ENCODE measurements at regions not wholly inside any gene's neighbourhood (a gene's known extent, or its start where the extent isn't known, plus 50 kb on each side); places are given as distances from the start of the nearest gene placed in this dataset.

GRCh38 chr6:147136057-147136456, 68.2 kb upstream of the STXBP5 start:
- H3K27ac ChIP-seq, result no peak overlapping the region
- H3K4me3 ChIP-seq, result no peak overlapping the region
- TF ChIP-seq CTCF (IDR thresholded peaks at IDR 0.05) (no peak), POLR2A (IDR thresholded peaks at IDR 0.05) (no peak)
- DNase-seq, result no peak
- intact Hi-C loops (cut with DNase I; ENCODE audit: low total_unique reads), result no loop called here
- no peaks in the 10 kb centered on the region for H3K4me1 ChIP-seq
- H3K36me3 ChIP-seq, result no peaks in the 10 kb centered on the region
- H3K9me3 ChIP-seq, result no peaks in the 10 kb centered on the region
- H3K27me3 ChIP-seq, result no peaks in the 10 kb centered on the region

- Histone ChIP-seq H3K9me3 (no peaks in the 10 kb centered on the region), H3K36me3 (no peaks in the 10 kb centered on the region), H3K4me1 (no peaks in the 10 kb centered on the region), H3K4me3 (no peak overlapping the region), H3K27ac (no peak overlapping the region), H3K27me3 (no peaks in the 10 kb centered on the region)
- no peak for DNase-seq
- intact Hi-C loops (cut with DNase I; ENCODE audit: low total_unique reads), result no loop called here
- TF ChIP-seq POLR2A (IDR thresholded peaks at IDR 0.05) (no peak), CTCF (IDR thresholded peaks at IDR 0.05) (no peak)
Observed at GRCh38 chr6:147137986-147138385, 66.2 kb upstream of the STXBP5 start.

GRCh38 chr6:147138835-147139234, 65.4 kb upstream of the STXBP5 start:
- intact Hi-C loops (cut with DNase I; ENCODE audit: low total_unique reads), result no loop called here
- no peak overlapping the region for H3K27ac ChIP-seq
- no peak for TF ChIP-seq POLR2A (IDR thresholded peaks at IDR 0.05)
- no peak for TF ChIP-seq CTCF (IDR thresholded peaks at IDR 0.05)

GRCh38 chr6:147141711-147142308, 62.4 kb upstream of the STXBP5 start:
- Histone ChIP-seq H3K36me3 (no peaks in the 10 kb centered on the region), H3K4me1 (no peaks in the 10 kb centered on the region), H3K27ac (no peak overlapping the region), H3K9me3 (no peaks in the 10 kb centered on the region), H3K27me3 (no peaks in the 10 kb centered on the region), H3K4me3 (no peak overlapping the region)
- no peak for DNase-seq
- TF ChIP-seq CTCF (IDR thresholded peaks at IDR 0.05), result no peak
- intact Hi-C loops (cut with DNase I; ENCODE audit: low total_unique reads), result no loop called here

More at GRCh38 chr6:147138835-147139234, 65.4 kb upstream of the STXBP5 start:
- H3K36me3 ChIP-seq, result no peaks in the 10 kb centered on the region
- H3K9me3 ChIP-seq, result no peaks in the 10 kb centered on the region
- DNase-seq, result no peak
- no peaks in the 10 kb centered on the region for H3K27me3 ChIP-seq
- H3K4me1 ChIP-seq, result no peaks in the 10 kb centered on the region
- H3K4me3 ChIP-seq, result no peak overlapping the region

GRCh38 chr6:147142684-147143245, 61.5 kb upstream of the STXBP5 start:
- Histone ChIP-seq H3K27me3 (no peaks in the 10 kb centered on the region), H3K4me1 (no peaks in the 10 kb centered on the region), H3K36me3 (no peaks in the 10 kb centered on the region), H3K27ac (no peak overlapping the region), H3K9me3 (no peaks in the 10 kb centered on the region), H3K4me3 (no peak overlapping the region)
- DNase-seq, result no peak
- TF ChIP-seq CTCF (IDR thresholded peaks at IDR 0.05), result no peak
- no peak for TF ChIP-seq POLR2A (IDR thresholded peaks at IDR 0.05)
- intact Hi-C loops (cut with DNase I; ENCODE audit: low total_unique reads), result no loop called here

Measured in uterus (tissue), 3 donors.